Mesodermal cell (in vitro differentiated cells): ENCODE measurements at regions not wholly inside any gene's neighbourhood (a gene's known extent, or its start where the extent isn't known, plus 50 kb on each side); places are given as distances from the start of the nearest gene placed in this dataset.
"Not testable (repeated sequence)": the region's sequence is repeated elsewhere in the genome, so short reads cannot be mapped to it uniquely, and the experiment has no call there.

Experiments used
- H3K27ac ChIP-seq: 2 replicates; pipeline ENCODE4 v1.7.0; 2013; ENCODE audit warnings: mild to moderate bottlenecking, low read depth, low read length, moderate library complexity; ENCODE audit not compliant: severe bottlenecking
- H3K36me3 ChIP-seq: 2 replicates; pipeline ENCODE4 v1.7.1; 2013; ENCODE audit warnings: mild to moderate bottlenecking, low read length, moderate library complexity; ENCODE audit not compliant: control insufficient read depth, insufficient read depth
- H3K4me1 ChIP-seq: one replicate; pipeline ENCODE4 v1.7.1; 2013; ENCODE audit warnings: mild to moderate bottlenecking, low read length; ENCODE audit not compliant: insufficient read depth, control insufficient read depth, poor library complexity, severe bottlenecking
- H3K4me3 ChIP-seq: 2 replicates; pipeline ENCODE4 v1.7.0; 2013; ENCODE audit warnings: low read length, control low read depth, mild to moderate bottlenecking; ENCODE audit not compliant: insufficient read depth, poor library complexity, severe bottlenecking; ENCODE audit errors: extremely low read depth
- H3K9me3 ChIP-seq: 2 replicates; pipeline ENCODE4 v1.7.1; 2013; ENCODE audit warnings: mild to moderate bottlenecking, low read length, moderate library complexity; ENCODE audit not compliant: control insufficient read depth
- WGBS, 2 experiments: methylation state at CpG; one replicate each; pipeline ENCODE4 v1.1.5; 2013; ENCODE audit warnings: missing lambda C conversion rate in 2 of 2; ENCODE audit not compliant: insufficient coverage in 2 of 2; 5-methylcytosine and 5-hydroxymethylcytosine counted together

DNA sequence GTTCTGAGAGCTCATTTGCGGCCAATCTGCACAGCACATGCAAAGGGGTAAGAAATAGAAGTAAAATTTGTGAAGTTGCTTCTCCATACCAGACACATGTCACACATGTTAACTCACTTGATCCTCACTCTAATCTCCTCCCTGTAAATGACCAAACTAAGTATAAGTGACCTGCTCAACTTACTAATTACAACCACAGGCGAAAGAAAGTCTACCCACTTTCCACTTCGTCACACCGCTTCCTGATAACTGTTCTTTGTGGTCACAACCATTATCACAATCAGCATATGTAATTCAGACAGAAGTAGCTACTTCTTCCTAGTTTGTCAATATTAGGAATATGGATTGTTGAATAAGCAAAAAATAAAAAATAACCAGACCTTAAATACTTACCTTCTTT lies 293.7 kb upstream of the CLEC14A start:
- Histone ChIP-seq H3K27ac (no peak overlapping the region), H3K36me3 (no peaks in the 10 kb centered on the region), H3K4me1 (peaks cover 15% of the 10 kb centered on the region), H3K9me3 (no peaks in the 10 kb centered on the region), H3K4me3 (no peak overlapping the region)
- 93 to 100% methylated on average over 1 to 3 of the region's 4 CpGs for WGBS, 2 experiments

DNA sequence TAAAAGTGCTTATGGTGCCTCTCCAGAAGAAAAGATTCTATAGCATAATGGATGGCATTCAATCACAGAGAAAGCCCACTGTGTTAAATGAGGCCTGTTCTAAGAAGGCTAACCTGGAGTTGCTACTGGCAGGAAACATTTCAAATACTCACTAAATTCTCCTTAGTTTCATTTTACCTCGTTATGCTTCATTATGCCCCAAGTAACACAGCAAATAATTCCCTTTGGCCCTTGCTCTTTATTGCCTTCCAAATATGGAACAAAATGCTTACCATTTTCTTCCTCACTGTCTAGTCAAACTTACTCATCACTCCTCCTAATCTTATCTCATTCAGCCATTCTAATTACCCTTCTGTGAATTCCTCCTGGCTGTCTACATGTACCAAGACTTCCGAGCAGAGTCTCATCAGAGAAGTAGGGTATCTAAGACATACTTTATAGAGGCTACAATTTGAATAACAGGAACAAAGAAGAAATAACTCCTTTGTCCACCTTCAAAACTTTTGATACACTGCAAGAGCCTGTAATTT lies 292.1 kb upstream of the CLEC14A start:
- Histone ChIP-seq H3K4me1 (peaks cover 15% of the 10 kb centered on the region), H3K27ac (peak overlapping the region; percentile 17), H3K36me3 (no peaks in the 10 kb centered on the region), H3K9me3 (no peaks in the 10 kb centered on the region), H3K4me3 (no peak overlapping the region)
- 91 to 93% methylated on average over 1 to 2 of the region's 2 CpGs for WGBS, 2 experiments

DNA sequence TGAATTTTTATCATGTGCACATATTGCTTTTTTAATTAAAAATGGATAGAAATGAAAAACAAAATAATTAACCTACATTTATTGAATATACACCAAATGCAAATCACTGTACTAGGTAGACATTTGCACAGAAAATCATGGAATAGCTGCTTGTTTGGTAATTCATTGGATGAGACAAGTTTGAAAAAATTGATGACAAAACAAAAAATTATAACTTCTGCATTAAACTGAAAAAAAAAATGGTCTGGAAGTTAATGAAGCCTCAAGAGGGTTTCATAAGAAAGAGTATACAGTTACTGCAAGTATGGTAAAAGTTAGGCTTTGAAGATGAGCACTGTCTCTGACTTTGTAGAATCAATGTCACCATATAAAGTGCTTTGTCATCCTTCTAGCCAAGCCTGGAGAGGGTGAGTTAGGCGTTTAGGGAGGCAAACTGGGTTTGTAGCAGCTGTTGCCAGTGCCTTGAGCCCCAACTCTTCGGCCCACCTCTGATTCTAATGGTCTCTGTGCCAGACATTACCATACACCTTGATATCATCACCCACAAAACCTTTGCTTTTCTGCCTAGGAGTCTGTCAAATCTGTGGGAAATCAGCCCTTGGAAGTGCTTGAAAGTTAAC lies 291.1 kb upstream of the CLEC14A start:
- 80% methylated on average over 1 of the region's 2 CpGs; no CpG with 5 or more reads in 1 of the 2 experiments for WGBS, 2 experiments
- H3K36me3 ChIP-seq, result no peaks in the 10 kb centered on the region
- peaks cover under 1% of the 10 kb centered on the region for H3K9me3 ChIP-seq
- no peak overlapping the region for H3K4me3 ChIP-seq
- no peak overlapping the region for H3K27ac ChIP-seq
- peaks cover 15% of the 10 kb centered on the region for H3K4me1 ChIP-seq

DNA sequence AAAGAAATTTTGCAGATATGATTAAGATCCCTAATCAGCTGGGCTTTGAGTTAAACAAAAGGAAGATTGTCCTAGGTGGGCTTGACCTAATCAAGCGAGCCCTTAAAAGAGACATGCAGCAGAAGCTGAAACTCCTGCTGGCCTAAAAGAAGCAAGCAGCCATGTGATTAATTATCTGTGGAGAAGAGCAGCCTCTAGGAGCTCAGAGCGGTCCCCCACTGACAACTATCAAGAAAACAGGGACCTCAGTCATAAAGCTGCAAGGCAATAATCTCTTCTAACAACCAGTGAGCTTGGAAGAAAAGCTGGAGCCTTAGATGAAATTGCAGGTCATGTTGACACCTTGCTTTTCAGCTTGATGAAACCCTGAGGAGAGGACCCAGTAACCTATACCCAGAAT lies 288.9 kb upstream of the CLEC14A start:
- WGBS, 2 experiments, result 77 to 80% methylated on average over 1 to 2 of the region's 2 CpGs
- H3K27ac ChIP-seq, result no peak overlapping the region
- H3K4me3 ChIP-seq, result no peak overlapping the region
- H3K4me1 ChIP-seq, result peaks cover 15% of the 10 kb centered on the region
- no peaks in the 10 kb centered on the region for H3K36me3 ChIP-seq
- peaks cover 4% of the 10 kb centered on the region for H3K9me3 ChIP-seq

DNA sequence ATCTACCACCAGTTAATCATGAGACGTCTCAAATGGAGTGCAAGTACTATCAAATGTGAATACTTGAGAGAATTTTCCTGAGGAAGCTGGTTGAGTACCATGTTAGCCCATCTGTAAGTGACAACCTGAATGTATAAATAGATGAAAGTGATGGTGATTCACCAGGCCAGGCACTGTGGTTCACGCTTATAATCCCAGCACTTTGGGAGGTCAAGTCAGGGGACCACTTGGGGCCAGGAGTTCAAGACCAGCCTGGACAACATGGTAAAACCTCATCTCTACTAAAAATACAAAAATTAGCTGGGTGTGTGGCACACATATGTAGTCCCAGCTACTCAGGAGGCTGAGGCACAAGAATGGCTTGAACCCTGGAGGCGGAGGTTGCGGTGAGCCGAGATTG lies 288.0 kb upstream of the CLEC14A start:
- H3K4me3 ChIP-seq, H3K36me3 ChIP-seq, H3K9me3 ChIP-seq, H3K27ac ChIP-seq: not testable (repeated sequence)
- whole genome bisulfite sequencing, 2 experiments, result 93 to 96% methylated on average over 4 to 5 of the region's 5 CpGs
- H3K4me1 ChIP-seq, result peaks cover 15% of the 10 kb centered on the region

DNA sequence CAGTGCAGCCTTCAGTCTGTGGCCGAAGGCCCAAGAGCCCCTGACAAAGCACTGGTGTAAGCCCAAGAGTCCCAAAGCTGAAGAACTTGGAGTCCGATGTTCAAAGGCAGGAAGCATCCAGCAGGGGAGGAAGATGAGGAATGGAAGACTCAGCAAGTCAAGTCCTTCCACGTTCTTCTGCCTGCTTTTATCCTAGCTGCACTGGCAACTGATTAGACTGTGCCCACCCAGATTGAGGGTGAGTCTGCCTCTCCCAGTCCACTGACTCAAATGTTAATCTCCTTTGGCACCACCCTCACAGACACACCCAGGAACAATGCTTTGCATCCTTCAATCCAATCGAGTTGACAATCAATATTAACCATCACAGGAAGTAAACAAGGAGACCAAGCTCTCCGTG lies 282.2 kb upstream of the CLEC14A start:
- not testable (repeated sequence) for H3K36me3 ChIP-seq, H3K4me1 ChIP-seq, H3K27ac ChIP-seq, H3K4me3 ChIP-seq, H3K9me3 ChIP-seq
- 92 to 94% methylated on average over 2 to 3 of the region's 5 CpGs for WGBS, 2 experiments

DNA sequence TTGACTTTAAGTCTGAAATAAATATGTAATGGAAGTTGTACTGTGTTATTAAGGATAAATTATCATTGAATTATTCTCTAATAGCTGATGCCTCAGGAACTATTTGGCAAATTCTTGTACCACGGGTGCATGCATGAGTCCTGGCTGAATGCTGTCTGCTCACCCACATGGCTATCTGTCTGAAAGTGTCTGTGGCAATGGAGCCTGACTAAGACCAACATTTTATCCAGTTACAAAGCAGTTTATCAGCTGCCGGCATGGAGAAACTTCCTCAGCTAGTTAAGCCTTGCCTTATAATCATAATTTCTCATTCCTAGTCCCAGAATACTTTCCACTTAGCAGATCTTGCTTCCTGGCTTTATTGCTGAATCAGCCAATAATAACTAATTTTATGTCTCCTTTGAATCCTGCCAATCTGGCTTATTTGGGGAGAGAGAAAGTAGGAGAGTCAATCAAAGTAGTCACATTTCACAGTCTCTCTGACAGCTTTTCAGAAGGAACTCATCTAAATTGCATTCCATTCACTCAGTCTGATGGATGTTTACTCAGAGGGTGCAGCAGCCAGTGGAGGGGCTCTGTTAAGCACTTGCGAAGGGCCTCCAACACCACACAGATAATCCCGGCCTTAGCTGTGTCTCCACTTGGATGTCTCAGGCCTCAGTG lies 280.6 kb upstream of the CLEC14A start:
- H3K4me3 ChIP-seq, result no peak overlapping the region
- H3K27ac ChIP-seq, result peak overlapping the region; percentile 43
- H3K4me1 ChIP-seq, result peaks cover 7% of the 10 kb centered on the region
- H3K36me3 ChIP-seq, result no peaks in the 10 kb centered on the region
- no peaks in the 10 kb centered on the region for H3K9me3 ChIP-seq
- 56 to 71% methylated on average over 2 to 4 of the region's 4 CpGs for WGBS, 2 experiments

DNA sequence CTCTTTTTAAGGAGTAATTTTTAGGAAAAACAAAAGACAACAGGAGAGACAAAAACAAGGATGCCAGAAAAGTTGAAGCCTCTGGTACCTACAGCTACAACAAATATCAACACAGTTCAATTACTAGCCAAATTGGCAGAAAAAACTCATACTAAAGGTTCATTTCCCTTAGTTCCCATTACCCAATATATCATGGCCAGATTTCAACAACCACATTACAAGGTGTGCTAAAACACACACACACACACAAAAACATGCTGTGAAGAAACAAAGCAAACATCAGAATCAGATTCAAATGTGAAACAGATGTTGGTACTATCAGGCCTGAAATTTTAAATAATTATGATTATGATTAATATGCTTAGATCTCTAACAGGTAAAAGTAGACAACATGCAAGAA lies 272.7 kb upstream of the CLEC14A start:
- H3K36me3 ChIP-seq, result no peaks in the 10 kb centered on the region
- no peak overlapping the region for H3K4me3 ChIP-seq
- no peaks in the 10 kb centered on the region for H3K4me1 ChIP-seq
- H3K27ac ChIP-seq, result no peak overlapping the region
- H3K9me3 ChIP-seq, result no peaks in the 10 kb centered on the region

DNA sequence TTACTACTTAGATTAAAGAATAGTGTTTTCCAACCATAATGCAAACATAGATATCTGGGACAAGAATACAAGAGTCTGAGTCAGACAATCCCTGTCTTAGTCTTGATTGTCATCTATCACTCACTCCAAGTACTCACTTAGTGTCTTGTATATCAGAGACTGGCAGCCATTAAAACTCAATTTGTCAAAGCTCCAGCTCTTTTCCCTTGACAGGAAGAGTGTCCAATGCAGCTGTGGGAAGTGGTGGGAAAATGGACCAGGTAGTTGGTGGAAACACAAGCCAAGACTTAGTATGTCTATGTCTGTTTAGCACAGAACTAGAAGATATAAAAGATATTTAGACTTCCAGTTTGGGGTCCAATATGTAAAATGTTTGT lies 271.6 kb upstream of the CLEC14A start:
- no peaks in the 10 kb centered on the region for H3K4me1 ChIP-seq
- H3K9me3 ChIP-seq, result no peaks in the 10 kb centered on the region
- H3K4me3 ChIP-seq, result no peak overlapping the region
- H3K36me3 ChIP-seq, result no peaks in the 10 kb centered on the region
- no peak overlapping the region for H3K27ac ChIP-seq

DNA sequence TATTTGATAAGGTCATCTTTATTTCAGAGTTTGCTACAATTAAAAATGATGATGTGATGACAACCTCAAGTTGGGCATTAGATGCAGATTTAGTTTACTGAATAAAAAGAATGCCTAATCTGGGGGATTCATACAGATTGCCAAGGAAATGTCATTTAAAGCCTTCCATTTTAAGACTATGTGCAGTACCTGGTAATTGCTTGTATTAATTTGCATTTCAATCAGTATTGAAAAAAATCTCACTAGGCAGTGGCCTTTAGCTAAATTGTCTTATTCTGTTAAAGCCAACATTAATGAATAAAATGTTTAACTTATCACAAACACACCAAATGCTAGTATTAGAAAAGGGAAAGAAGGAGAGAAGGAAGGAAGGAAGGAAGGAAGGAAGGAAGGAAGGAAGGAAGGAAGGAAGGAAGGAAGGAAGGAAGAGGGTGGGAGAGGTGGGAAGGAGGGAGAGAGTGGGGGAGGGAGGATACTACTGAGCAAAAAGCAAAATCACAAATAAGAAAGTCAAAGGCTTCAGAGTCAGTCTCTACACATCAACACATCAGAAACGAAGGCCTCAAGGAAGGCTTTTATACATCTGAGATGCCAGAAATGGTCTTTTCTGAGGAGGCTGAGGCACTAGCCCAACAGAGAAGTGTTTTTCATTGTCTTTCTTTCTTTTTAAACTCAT lies 271.1 kb upstream of the CLEC14A start:
- H3K27ac ChIP-seq, result no peak overlapping the region

More for the DNA sequence above, 271.1 kb upstream of the CLEC14A start:
- H3K4me3 ChIP-seq, result no peak overlapping the region
- H3K9me3 ChIP-seq, result no peaks in the 10 kb centered on the region
- WGBS, 2 experiments, result no CpG with 5 or more reads among the region's 1 CpG
- no peaks in the 10 kb centered on the region for H3K36me3 ChIP-seq
- H3K4me1 ChIP-seq, result no peaks in the 10 kb centered on the region
